Dedifferentiated amniotic fluid mesenchymal stem cell (primary cell): ENCODE measurements at regions not wholly inside any gene's neighbourhood (a gene's known extent, or its start where the extent isn't known, plus 50 kb on each side); places are given as distances from the start of the nearest gene placed in this dataset.
"Not testable (repeated sequence)": the region's sequence is repeated elsewhere in the genome, so short reads cannot be mapped to it uniquely, and the experiment has no call there.

Experiments used
- DNase-seq: peaks from one replicate; pipeline ENCODE4 v3.0.0-alpha.2; 2016; ENCODE audit errors: extremely low spot score

DNA sequence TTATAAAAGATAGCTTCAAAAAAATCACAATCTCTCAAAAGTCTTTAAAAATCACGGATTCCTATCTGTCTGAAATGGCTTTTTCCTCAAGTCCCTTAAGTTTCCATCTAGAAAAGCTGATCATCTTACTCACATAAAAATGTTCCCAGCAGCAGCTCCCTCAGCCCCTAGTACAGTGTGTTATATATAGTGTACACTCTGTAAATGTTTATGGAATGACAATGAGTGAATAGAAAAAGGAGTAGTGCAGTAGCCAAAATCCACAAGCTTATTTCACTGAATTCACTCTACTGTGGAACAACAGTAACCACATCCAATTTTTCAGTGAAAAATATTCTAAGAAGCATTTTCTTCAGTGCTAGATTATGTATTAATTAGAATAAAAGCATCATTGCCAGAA, 609.4 kb downstream of the DTWD2 start:
- no peak for DNase-seq

DNA sequence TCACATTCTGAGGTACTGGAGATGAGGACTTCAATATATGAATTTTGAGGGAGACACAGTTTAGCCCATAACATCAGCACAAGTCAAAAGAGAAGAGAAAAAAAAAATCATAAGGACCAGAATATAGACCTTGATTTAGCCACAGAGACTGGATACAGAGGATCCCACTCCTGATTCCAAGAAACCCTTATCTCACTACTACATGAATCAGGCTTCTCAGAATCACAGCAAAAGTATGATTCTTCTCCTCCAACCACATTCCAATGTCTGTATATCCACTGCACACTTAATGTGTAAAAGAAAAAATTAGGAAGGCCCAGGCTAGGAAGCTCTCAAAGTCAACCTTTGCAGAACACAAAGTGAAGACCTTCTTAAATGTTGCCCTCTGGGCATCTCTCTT, 610.9 kb downstream of the DTWD2 start:
- DNase-seq, result no peak

DNA sequence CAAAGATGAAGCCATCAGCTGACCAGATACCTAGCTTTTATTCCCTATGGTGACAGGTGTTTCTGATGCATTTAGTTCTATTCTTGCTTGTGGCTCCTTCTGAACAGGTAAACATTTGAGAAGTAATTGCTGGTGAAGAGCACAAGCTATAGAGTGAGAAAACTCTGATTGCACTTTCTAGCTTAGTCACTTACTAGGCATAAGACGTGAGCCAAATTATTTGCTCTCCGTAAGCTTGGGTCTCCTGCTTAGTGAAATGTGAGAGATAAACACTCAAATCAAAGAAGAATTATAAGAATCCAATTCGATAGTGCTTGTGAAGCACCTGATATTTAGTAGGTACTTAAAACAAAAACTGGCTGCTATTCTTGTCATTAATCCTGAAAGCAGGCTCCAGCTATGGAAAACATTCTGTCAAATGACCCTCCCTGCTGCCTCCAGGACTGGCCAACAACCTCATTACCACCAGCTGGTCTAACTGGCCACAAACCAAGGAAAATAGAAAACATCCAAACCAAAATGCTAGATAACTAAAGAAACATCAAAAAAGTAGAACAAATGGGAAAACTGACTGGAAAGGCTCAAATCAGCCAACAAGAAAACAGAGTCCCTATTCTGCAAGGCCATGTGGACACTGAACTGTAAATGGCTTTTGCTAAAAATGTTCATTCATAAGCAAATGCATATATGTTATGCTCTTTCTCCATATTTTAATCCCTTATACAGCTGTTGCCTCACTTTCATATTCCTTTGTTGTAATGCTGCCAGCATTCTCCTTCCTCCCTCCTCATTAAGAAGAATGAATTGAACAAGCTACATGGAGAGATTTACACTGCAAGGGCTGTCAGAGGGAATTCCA, 616.1 kb downstream of the DTWD2 start:
- DNase-seq, result no peak

DNA sequence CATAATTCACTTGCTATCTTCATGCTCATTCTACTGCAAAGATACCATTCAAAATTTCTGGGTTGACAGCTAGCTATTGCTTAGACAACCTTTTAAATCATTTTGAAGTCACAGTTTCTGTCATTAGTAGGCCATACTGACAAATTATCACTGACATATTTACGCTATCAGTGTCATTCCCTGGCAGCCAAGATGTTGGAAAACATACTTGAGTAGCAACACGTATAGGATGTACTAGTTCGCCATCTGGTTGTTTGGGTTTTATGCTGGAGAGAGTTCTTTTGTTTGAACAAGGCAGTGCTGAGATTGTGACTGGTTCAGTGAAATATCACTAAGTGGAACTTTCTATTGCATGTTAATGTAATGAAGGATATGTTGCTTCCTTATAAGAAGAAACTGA, 621.9 kb downstream of the DTWD2 start:
- DNase-seq, result no peak

DNA sequence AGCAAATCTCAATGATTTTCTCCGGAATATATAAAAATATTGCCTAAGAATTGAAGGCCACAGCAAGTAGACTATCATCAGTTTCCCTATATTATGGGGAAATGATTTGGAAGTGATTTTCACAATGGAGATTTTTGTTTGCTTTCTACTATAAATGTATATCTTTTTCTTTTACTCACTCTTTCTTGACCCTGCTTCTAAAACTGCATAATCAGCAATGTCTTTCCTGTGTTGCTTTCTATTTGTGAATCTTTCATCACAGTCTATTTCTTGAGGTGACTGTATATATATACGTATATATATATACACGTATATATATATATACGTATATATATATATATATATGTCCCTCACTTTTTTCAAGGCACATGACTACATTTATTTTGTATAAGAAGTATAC, 622.6 kb downstream of the DTWD2 start:
- no peak for DNase-seq

DNA sequence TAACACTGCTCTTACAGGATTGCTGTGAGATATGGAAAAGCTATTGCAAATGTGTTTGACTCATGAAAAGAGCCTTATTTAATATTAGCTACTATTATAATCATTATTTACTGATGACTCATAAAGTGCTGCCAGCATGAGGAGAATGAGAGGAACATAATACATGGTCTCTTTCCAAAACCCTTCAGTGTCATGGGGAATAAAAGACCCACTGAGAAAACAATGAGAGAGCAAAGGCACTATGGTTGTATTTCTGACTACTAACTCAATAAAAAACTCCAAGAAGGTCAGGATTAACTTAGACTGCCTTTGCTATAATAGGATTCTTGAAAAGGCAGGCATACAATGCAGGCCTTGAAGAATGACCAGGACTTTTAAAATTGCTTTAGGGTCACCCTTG, 633.5 kb downstream of the DTWD2 start:
- no peak for DNase-seq

DNA sequence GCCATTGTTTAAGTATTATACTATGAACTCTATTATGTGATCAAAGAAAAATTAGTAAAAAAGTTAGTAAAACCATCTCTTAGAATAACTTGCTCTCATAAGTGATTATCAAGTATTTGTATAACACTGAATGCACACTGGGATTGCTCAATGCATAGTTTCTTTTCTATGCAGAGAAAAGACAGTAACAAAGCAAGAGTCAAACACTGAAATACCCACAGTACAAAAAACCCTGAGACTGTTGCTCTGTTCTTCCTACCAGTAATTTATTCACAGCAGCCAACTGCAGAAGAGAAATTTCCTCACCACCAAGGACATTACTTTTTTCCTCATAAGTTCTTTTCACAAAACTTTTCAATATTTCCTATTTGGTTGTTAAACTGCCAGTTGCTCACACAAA, 634.4 kb downstream of the DTWD2 start:
- no peak for DNase-seq

DNA sequence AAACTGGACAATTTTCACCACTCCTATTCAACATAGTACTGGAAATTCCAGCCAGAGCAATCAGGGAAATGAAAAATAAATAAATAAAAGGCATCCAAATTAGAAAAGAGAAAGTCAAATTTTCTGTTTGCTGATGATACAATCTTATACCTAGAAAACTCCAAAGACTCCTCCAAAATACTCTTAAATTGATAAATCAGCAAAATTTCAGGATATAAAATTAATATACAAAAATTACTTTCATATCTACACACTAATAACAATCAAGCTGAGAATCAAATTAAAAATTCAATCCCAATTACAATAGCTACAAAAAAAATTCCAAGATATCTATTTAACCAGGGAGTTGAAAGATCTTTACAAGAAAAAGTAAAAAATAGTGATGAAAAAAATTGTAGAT, 651.9 kb downstream of the DTWD2 start:
- DNase-seq, result no peak

DNA sequence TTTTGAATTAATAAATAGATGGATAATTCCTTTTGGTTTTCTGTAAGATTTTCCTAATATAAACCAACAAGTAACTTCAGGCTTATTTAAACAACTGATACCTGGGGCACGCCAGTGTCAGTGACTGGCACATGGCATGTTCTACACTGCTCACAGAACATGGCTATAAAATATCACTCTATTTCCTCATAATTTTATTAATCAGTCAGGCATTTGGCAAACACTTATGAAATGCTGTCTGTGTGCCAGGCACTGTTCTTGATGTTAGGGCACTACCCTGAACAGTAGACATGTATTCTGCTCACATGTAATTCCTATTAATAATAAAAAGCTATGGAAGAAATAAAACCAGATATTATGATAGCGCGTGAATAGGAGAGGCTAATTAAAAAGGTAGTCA, 661.0 kb downstream of the DTWD2 start:
- no peak for DNase-seq

DNA sequence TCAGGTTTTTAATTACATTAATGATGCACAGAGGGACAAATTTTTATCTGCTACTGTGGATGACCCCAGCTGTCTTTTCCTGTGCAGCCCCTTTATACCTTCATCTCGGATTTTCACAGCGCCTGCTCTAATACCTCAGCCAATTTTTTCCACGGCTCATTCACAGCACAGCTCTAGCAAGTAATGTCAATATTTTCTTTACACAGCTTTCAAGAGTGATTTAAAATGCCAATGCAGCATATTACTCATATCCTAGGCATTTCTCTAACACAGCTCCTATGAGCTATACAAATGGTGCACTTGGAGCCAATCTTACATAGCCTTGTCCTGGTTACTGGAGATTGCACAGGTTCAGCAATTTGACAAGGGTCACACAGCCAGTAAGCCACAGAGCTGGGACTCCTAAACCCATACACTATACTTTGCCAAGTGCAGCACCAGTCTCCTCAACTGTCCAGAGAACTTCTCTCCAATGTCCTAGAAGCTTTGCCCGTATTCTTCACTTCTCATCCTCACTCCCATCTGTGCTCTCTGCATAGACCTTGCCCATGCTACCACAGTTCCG, 661.8 kb downstream of the DTWD2 start:
- DNase-seq, result peak; percentile 65

DNA sequence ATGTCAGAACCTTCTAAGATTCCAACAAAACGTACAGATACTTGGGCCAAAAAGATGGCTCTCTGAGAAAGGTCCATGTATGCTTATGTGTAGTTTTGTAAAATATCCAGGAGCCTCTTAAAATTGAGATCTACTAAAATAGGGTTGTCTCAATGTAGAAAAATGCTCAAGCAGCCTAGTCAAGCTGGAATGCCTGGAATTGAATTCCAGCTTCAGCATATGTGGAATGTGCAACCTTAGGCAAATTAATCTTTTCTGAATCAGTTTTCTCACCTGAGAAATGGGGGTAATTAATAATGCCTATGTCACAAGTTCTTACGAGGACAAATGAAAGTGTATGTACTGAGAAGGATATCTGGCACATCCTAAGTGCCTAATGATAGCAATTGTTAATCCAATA, 662.4 kb downstream of the DTWD2 start:
- DNase-seq, result peak; percentile 33

DNA sequence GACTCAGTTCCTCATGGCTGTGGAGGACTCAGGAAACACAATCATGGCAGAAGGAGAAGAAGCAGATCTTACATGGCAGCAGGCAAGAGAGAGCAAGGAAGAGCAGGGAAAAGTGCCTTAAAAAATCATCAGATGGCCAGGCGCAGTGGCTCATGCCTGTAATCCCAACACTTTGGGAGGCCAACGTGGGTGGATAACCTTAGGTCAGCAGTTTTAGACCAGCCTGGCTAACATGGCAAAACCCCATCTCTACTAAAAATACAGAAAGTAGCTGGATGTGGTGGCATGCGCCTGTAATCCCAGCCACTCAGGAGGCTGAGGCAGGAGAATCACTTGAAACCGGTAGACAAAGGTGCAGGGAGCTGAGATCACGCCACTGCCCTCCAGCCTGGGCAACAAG, 664.6 kb downstream of the DTWD2 start:
- not testable (repeated sequence) for DNase-seq

DNA sequence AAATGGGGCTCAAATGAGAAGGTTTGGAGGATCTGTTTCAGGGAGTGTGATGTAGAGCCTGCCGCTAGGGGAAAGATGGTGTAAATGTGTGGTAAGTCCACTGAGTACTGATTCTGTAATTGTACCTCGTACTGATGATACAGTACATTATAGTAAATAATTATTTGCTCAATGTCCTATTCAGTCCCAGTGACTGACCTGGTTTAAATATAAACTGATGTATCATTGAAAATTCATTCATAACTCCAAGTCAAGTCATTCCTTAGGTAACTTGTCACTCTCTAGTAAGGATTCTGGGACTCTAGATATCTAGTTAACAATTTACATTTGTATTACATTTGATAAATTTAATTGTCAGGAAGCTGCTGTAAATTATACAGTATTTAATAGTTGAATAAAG, 667.3 kb downstream of the DTWD2 start:
- DNase-seq, result no peak

DNA sequence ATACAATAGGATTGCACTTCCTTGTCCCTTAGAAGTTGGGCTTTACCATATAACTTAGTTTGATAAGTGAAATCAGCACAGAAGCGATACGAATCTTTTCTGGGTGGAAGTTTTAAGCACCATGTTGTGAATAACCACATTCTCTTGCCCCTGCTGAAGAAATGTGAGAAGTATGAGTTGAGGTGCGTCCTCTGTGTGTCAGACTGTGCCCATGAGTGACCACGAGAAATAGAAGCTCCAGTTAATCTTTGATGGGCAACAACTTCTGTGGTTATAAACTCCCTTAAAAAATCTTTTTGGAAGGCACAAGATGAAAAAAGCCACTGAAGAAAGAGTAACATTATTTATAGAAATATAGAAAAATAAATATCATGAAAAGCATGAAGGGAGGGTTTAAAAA, 668.2 kb downstream of the DTWD2 start:
- DNase-seq, result no peak

DNA sequence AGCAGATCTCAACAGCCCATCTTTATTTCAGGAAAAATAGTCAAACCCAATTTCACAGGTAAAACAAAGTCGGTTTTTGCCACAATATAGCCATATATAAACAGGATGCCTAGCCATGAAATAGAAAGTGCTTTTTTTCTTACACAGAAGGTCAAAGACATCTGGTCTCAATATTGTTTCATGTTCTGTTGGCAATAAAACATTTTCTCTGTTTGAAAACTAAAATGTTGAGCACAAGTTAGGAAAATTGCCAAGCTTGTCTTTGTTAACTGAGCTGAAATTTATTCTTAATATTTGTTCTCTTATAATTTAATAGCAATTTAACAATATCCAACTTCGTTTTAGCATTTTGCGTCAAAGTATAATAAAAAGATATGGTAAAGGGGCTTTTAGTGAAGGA, 673.4 kb downstream of the DTWD2 start:
- no peak for DNase-seq

DNA sequence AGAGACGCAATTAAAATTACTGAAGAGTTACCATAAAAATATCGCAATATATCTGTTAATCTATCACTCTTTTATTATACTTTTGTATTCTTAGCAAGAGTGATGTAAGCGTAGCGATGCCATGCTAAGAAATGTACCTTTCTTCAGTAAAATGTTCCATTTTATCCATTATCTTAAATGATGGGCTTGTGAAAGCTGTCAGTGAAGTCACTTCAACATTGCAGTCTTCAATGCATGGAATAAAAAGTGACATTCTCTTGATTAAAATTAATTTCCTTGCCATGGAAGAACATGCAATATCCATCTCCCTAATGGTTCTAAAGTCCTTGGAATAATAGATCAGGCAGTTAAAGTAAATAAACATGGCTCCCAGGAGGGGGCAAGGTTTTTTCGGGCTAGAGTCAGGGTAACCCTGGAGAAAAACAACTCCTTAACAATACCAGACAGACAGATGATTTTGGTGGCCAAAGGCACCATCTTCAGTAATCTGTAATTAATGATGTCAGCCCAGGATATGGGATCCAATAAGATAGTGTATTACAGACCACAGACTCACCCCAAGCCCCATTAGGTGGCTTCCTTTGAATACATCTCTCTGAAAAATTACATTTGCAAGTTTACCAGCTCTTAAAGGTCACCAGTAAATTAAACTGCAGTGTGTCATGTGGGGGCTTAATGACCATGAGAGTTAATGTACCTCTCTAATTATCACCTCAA, 677.1 kb downstream of the DTWD2 start:
- DNase-seq, result no peak

DNA sequence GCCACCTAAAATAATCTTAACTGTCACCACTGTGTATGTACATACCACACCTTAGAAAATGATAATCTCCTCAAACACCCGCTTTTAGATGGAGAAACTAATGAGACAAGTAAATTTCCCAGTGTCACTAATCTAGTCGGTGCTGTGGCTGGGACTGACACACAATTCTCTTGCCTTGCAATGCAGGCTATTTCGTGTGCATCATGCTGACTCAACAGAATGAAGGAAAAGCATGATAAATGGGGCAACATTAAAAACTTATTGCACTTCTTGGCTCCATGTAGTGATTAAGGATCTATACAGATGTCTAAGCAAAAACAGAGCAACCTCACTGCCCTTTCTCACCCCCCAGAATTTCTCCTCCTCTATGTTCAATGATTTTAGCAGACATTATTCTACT, 677.9 kb downstream of the DTWD2 start:
- DNase-seq, result no peak

DNA sequence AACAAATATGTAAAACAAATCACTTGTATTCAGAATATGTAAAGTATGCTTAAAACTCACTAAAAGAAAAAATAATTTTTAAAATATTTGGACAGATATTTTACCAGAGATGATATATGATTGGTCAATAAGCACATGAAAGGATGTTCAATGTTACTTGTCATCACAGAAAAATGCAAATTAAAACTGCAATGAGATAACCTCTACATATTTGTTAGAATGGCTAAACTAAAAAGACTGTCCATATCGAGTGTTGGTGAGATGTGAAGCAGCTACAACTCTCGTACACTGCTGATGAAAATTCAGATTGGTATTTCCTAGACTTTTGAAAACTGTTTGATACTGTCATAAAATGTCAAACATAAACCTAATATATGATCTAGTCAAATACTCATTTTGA, 685.1 kb downstream of the DTWD2 start:
- DNase-seq, result no peak

DNA sequence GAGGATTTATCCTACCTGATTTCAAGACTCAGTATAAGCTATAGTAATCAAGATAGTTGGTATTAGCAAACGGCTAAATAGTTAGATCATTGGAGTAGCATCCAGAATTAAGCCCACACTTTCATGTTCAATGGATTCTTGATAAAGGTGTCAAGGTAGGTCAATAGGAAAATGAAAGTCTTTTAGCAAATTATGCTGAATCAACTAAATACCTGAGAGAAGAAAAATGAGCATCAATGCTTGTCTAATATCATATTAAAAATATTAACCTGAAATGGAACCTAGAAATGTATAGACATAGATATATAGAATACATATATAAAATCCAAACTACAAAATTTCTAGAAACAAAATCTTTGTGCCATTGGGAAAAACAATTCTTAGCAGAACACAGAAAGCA, 685.6 kb downstream of the DTWD2 start:
- no peak for DNase-seq

DNA sequence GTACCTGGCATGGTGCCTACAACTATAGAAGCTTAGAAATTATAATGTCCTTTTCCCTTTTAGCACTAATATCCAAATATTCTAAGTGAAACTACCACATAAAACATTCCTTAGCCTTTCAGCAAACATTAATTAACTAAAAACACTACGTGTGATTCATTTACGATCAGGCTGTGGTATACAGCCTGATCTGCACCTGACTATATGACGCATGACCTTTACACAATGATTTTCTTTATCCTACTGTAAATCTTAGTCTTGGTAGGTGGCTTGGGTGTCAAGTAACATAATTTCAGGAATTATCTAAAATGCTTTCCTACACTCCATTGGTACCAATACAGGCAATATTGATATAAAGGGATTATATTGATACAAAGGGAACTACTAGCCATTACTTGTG, 686.7 kb downstream of the DTWD2 start:
- DNase-seq, result no peak

DNA sequence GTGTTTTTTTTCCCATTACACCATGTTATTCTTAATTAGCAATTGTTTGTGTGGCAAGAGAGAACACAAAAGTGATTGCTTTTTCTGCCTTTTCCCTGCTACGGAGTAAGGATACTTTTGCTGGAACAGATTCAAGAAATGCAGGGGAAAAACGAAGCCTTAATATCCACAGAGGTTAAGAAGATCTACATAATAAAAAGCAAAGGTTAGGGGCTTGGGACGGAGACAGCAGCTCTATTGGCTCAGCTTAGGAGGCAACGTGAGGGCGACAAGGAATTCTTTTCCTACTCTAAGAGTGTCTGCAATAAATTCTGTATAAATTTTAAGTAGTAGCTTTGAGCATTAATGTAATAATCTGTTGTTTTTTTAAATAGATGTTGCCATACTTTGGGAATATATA, 693.3 kb downstream of the DTWD2 start:
- no peak for DNase-seq

DNA sequence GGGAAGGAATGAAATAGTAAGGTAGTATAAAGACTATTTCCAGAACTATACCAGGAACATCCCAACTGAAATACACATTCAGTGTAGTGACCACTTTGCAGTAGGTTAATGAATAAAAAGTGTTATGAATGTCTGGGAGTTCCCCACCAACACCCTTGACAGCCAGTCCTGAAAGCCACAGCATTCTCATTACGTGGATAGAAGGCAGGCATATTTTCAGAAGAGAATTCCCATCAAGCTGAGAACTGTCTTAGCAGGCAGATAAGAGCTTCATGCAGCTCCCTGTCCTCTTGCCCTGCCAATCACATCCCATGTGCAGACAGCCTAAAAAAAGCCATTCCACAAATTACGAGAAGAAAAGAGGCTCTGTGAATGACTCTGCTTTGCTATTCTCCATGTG, 695.0 kb downstream of the DTWD2 start:
- DNase-seq, result no peak

DNA sequence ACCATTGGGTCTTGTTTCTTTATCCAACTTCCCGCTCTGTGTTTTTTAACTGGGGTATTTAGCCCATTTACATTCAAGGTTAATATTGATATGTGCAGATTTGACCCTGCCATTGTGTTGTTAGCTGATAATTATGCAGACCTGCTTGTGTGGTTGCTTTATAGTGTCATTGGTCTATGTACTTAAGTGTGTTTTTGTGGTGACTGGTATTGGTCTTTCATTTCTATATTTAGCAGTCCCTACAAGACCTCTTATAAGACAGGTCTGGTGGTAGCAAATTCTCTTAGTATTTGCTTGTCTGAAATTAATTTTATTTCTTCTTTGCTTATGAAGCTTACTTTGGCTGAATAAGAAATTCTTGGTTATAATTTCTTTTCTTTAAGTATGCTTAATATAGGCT, 698.1 kb downstream of the DTWD2 start:
- no peak for DNase-seq
